PC-9 (cell line): ENCODE measurements at regions not wholly inside any gene's neighbourhood (a gene's known extent, or its start where the extent isn't known, plus 50 kb on each side); places are given as distances from the start of the nearest gene placed in this dataset.

Experiments
- BruUV-seq: library from RNA; stranded (reverse); fragments of 400-500 nt; replicated peaks from 2 replicates; lab custom pipeline; 2021; lab: Mats Ljungman, UMichigan
- CTCF ChIA-PET: fragments of 300-600 bp; sonication (Branson Sonifier 250); formaldehyde crosslinking; loops from one replicate; lab custom pipeline; 2022; ENCODE audit warnings: antibody characterized with exemption; lab: Charles Lee
- POLR2A ChIA-PET: fragments of 300-600 bp; sonication (Branson Sonifier 250); formaldehyde crosslinking; loops from one replicate; lab custom pipeline; 2022; ENCODE audit warnings: antibody characterized with exemption; ENCODE audit not compliant: unreplicated experiment; lab: Charles Lee
- DNase-seq, 2 experiments: peaks; one replicate each; pipeline versions ENCODE4 v3.0.0 to v3.0.0-alpha.2; 2015 to 2022; ENCODE audit warnings: mixed read lengths in 1 of 2
- H2AFZ ChIP-seq: fragments of 200-600 bp; sonication (generic); 2 replicates; pipeline ENCODE4 v1.8.1; 2017; ENCODE audit warnings: antibody characterized with exemption
- H3F3A ChIP-seq: fragments of 200-600 bp; sonication (generic); 2 replicates; pipeline ENCODE4 v1.8.1; 2017; ENCODE audit warnings: antibody characterized with exemption, mild to moderate bottlenecking, low read depth; ENCODE audit not compliant: insufficient read depth
- H3K27ac ChIP-seq: fragments of 200-600 bp; sonication (generic); 2 replicates; pipeline ENCODE4 v1.6.1; 2016; ENCODE audit warnings: mixed run types
- H3K27me3 ChIP-seq: fragments of 200-600 bp; sonication (generic); 2 replicates; pipeline ENCODE4 v1.6.1; 2016; ENCODE audit warnings: low read depth, mixed run types; ENCODE audit not compliant: insufficient read depth
- H3K36me3 ChIP-seq: fragments of 200-600 bp; sonication (generic); 2 replicates; pipeline ENCODE4 v1.6.1; 2016; ENCODE audit warnings: low read depth, mixed run types
- H3K4me1 ChIP-seq: fragments of 200-600 bp; sonication (generic); replicated peaks from 2 replicates; pipeline ENCODE4 v1.6.1; 2016; ENCODE audit warnings: mixed run types; ENCODE audit not compliant: insufficient read depth
- H3K4me2 ChIP-seq: fragments of 200-600 bp; sonication (generic); 2 replicates; pipeline ENCODE4 v1.6.1; 2017; ENCODE audit warnings: mixed run types
- H3K4me3 ChIP-seq: fragments of 200-600 bp; sonication (generic); 2 replicates; pipeline ENCODE4 v1.6.1; 2016; ENCODE audit warnings: mixed run types
- H3K79me2 ChIP-seq: fragments of 200-600 bp; sonication (generic); 2 replicates; pipeline ENCODE4 v1.6.1; 2017; ENCODE audit warnings: low read depth, mixed run types
- H3K9me2 ChIP-seq: fragments of 200-600 bp; sonication (generic); 2 replicates; pipeline ENCODE4 v1.8.1; 2017; ENCODE audit warnings: mild to moderate bottlenecking; ENCODE audit not compliant: insufficient read depth
- H3K9me3 ChIP-seq: fragments of 200-600 bp; sonication (generic); 2 replicates; pipeline ENCODE4 v1.8.1; 2016; ENCODE audit warnings: low read depth; ENCODE audit not compliant: insufficient read depth
- H4K20me1 ChIP-seq: fragments of 200-600 bp; sonication (generic); 2 replicates; pipeline ENCODE4 v1.8.1; 2017; ENCODE audit not compliant: insufficient read depth
- CTCF ChIP-seq: fragments of 200-600 bp; sonication (generic); conservative IDR thresholded peaks from 2 replicates; pipeline ENCODE4 v1.6.1; 2017; ENCODE audit warnings: mixed run types, antibody characterized with exemption, mild to moderate bottlenecking, moderate library complexity
- EZH2 ChIP-seq: fragments of 200-600 bp; sonication (generic); IDR thresholded peaks from 2 replicates; pipeline ENCODE4 v1.8.0; 2017; ENCODE audit warnings: antibody characterized with exemption, low read depth
- intact Hi-C: fragments of 100-400 bp; cut with micrococcal nuclease; formaldehyde crosslinking; loops from one replicate; pipeline ENCODE4 v1.10.0; 2022; ENCODE audit not compliant: unreplicated experiment

GRCh38 chr5:147046281-147046680, 167.7 kb upstream of the PPP2R2B start:
- TF ChIP-seq EZH2 (no peak), CTCF (no peak)
- CTCF ChIA-PET = no interaction called here
- Histone ChIP-seq H3K4me2 (no peak overlapping the region), H3K36me3 (no peaks in the 10 kb centered on the region), H3F3A (no peaks in the 10 kb centered on the region), H3K4me1 (no peaks in the 10 kb centered on the region), H3K9me2 (no peaks in the 10 kb centered on the region), H3K4me3 (no peak overlapping the region), H4K20me1 (no peaks in the 10 kb centered on the region), H3K79me2 (no peaks in the 10 kb centered on the region), H2AFZ (no peak overlapping the region), H3K27ac (no peak overlapping the region), H3K9me3 (no peaks in the 10 kb centered on the region), H3K27me3 (peaks cover 3% of the 10 kb centered on the region; the same call in 1 of the 2 replicates)
- intact Hi-C loops = no loop called here
- BruUV-seq = no TSS peak
- DNase-seq = no peak
- POLR2A ChIA-PET = no interaction called here

GRCh38 chr5:147046894-147047293, 168.3 kb upstream of the PPP2R2B start:
- Histone ChIP-seq H3K4me2 (no peak overlapping the region), H3K79me2 (no peaks in the 10 kb centered on the region), H3K4me3 (no peak overlapping the region), H3K27me3 (no peaks in the 10 kb centered on the region; the same call in 1 of the 2 replicates), H3K27ac (no peak overlapping the region), H3K9me2 (no peaks in the 10 kb centered on the region), H3F3A (no peaks in the 10 kb centered on the region), H4K20me1 (no peaks in the 10 kb centered on the region), H2AFZ (no peak overlapping the region), H3K36me3 (no peaks in the 10 kb centered on the region), H3K9me3 (no peaks in the 10 kb centered on the region), H3K4me1 (no peaks in the 10 kb centered on the region)
- intact Hi-C loops = no loop called here
- DNase-seq = no peak
- BruUV-seq = no TSS peak
- TF ChIP-seq CTCF (no peak), EZH2 (no peak)
- ChIA-PET CTCF (no interaction called here), POLR2A (no interaction called here)

- Histone ChIP-seq H4K20me1 (no peaks in the 10 kb centered on the region), H2AFZ (no peak overlapping the region), H3F3A (no peaks in the 10 kb centered on the region), H3K79me2 (no peaks in the 10 kb centered on the region), H3K4me3 (no peak overlapping the region), H3K36me3 (no peaks in the 10 kb centered on the region), H3K4me2 (no peak overlapping the region), H3K9me2 (no peaks in the 10 kb centered on the region), H3K4me1 (no peaks in the 10 kb centered on the region), H3K9me3 (no peaks in the 10 kb centered on the region), H3K27ac (no peak overlapping the region), H3K27me3 (no peaks in the 10 kb centered on the region)
- POLR2A ChIA-PET = no interaction called here
- TF ChIP-seq EZH2 = no peak
- TF ChIP-seq CTCF = no peak
- intact Hi-C loops = no loop called here
- no TSS peak for BruUV-seq
- no peak for DNase-seq
- CTCF ChIA-PET = no interaction called here
These were observed 171.2 kb upstream of the PPP2R2B start for GRCh38 chr5:147049764-147050163.
